ENCODE measurements at regions not wholly inside any gene's neighbourhood (a gene's known extent, or its start where the extent isn't known, plus 50 kb on each side); places are given as distances from the start of the nearest gene placed in this dataset.
"Not testable (repeated sequence)": the region's sequence is repeated elsewhere in the genome, so short reads cannot be mapped to it uniquely, and the experiment has no call there.

DNA sequence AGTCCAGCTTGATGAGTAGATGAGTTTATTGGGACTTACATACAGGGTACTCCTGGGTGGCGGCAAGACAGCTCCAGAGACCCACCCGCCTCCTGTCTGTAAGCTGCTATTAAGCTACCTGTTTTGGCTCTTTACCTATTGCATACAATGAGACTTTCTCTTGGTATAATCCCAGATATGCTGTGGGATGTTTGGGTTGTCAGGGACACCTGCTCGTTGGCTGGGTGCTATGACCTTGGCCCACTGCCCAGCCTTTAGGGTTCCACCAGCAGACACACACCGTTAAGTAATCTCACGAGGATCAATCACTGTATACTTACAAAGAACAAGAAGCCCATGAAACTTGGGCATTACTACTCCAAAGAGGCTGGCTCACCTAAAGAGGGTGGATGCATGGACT is 116.4 kb downstream of the NPIPB5 start:
- DNase-seq, result no peak

DNA sequence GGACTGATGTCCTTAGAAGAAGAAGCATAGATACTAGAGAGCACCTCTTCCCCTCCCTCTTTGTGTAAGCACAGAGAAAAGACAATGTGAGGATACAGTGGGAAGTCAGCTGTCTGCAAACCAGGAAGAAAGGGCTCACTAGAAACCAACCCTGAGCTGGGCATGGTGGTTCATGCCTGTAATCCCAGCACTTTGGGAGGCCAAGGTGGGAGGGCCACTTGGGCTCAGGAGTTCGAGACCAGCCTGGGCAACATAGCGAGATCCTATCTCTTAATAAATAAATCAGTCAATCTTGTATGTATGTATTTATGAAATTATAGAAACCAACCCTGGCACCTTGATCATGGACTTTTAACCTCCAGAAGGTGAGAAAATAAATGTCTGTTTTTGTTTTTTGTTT is 118.3 kb downstream of the NPIPB5 start:
- no peak for DNase-seq

DNA sequence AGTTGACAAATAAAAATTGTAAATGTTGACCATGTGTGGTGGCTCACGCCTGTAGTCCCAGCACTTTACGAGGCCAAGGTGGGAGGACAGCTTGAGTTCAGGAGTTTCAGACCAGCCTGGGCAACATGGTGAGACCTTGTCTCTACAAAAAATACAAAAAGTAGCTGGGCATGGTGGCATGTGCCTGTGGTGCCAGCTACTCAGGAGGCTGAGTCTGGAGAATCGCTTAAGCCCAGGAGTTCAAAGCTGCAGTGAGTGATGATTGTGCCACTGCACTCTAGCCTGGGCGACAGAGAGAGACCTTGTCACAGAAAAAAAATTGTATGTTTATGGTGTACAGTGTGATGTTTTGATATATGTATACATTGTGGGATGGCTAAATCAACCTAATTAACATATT is 119.6 kb downstream of the NPIPB5 start:
- DNase-seq, result no peak

DNA sequence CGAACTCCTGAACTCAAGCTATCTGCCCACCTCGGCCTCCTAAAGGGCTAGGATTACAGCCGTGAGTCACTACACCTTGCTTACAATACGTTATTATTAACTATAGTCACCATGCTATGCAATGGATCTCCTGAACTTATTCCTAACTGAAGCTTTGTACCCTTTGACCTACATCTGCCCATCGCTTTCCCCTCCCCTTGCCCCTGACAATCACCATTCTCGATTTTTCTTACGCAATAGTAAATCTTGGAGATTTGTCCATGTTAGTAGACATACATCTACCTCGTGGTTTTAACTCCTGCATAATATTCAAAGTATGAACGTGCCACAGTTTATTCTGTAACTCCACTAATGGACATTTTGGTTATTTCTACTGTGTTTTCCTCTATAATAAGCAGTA is 120.6 kb downstream of the NPIPB5 start:
- DNase-seq, result no peak

DNA sequence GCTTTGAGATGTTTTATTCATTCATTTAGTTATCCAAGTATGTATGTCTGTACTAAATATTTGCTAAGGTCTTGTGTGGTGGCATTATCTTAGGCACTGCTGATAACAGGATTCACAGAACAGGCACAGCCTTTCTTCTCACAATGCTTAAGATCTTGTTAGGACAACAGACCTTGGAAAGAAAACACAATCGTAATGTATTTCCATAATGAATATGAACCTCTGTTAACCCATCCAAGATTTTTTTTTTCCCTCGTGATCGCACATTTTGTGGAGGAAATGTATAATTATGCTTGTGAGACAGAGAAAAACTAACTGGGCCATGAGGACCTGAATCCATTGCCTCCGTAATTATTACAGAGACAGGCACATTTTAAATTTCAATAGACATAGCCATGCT is 121.9 kb downstream of the NPIPB5 start:
- no peak for DNase-seq

DNA sequence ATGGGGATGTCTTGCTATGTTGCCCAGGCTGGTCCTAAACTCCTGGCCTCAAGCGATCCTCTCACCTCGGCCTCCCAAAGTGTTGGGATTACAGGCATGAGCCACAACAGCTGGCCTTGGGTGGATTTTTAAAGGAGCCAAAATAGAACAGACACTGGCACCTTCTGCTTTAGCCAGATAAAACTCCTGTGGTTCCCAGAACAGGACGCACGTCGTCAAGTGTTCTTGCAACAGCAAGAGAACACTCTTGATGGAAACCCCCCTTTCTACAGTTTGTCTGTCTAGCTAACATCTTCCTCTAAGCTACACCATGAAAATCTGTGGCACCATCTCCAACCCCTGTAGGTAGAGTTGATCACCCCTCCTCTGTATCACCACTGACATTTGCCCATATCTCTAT is 122.6 kb downstream of the NPIPB5 start:
- DNase-seq, result no peak

DNA sequence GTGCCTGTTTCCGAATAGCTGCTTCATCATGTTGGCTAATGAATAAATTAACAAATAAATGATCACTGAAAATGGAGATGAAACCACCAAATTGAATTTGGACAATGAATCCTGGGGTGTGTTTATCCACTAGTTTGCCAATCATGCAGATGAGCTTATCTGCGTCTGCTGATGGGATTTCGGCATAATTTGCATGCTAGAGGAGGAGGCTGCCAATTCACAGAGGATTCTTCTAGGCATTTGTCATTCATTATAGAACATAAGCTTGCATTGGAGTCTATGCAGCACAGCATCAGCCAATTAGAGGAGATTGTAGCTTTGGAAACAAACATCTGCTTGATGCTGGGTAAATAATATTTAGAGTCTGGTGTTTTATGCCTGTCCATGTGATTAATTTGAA is 123.1 kb downstream of the NPIPB5 start:
- DNase-seq, result no peak

DNA sequence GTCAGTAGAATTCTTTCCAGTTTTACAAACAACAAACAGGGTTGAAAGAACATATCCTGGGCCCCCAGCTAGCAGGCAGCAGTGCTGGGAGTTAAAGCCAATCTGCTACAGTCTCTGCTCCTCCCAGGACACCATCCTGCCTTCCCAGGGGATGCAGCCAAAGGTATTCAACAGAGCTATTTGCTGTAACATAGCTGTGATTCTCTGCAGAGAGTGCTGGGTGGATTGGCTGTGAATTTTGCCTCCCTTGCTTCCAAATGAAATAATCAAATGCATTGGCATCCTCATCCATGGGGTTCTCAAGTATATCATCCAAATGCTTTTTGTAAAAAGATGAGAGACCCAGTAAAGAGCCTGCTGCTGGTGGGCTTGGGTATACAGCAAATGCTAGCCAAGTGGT is 124.3 kb downstream of the NPIPB5 start:
- DNase-seq, result no peak

DNA sequence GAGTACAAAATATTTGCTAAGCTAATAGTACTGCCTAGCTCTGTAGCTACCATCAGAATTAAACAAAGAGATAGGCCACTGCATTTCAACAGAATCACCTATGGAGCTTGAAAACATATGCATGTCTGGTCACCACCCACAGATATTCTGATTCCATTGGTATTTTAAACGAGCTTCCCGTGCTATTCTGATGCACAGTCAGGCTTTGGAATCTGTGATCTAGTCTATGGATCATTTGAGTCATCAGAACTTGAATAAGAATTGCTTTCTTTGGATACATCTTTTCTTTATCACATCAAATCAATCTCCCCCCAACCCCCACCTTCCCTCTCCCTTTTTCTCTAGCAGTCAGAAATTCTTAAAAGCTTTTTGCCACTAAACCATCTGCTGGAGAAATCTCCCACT is 124.7 kb downstream of the NPIPB5 start:
- no peak for DNase-seq

DNA sequence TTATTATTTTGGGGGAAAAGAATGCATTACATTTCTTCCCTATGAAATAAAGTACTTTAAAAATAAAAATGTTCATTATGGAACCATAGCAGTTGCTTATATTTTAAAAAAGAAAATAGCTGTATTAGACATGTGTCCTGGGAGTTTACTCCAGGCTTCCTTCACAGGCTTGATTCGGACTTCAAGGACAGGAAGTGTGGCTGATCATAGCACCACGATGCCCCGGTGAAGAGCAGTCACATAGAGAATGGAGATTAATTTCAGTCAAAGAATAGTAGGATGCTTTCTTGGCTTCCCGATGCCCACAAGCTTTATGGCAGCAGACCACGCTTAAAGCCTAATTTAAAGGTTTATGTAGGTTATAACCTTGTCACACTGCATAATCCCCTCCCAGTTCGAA is 125.1 kb downstream of the NPIPB5 start:
- no peak for DNase-seq

DNA sequence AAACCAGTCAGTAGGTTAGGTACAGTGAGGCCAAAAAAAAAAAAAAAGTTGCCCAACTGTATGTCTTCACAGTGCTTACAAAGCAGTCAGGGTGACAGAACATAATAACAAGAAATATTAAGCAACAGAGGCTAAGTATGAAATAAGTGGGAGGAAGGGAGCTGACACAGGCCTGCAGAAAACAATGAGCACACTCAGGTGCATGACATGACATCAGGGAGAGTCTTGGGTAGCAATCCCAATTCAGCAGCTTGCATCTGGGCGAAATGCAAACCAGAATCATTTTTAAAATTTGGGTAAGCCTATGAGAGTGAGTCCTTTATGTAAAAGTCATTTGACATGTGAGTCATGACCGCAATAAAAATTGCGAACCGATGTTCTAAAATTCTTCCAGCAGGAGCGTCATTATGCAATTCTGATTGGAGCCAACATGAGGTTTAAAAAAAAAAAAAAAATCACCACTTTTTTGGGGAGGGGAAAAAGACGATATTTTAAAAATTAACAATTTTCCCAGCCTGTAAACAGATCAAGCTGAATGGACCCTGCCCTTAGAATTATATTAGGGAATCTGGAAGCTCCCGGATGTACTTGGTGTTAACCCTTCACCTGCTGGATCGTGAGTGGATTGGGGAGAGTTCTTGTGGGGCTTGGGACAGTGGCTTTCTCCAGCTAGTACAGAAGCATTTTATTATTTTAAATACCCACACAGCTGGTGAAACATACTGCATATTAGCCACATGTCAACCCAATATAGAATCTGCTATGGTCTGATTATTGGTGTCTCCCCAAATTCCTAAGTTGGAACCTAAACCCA is 127.9 kb downstream of the NPIPB5 start:
- no peak for DNase-seq

DNA sequence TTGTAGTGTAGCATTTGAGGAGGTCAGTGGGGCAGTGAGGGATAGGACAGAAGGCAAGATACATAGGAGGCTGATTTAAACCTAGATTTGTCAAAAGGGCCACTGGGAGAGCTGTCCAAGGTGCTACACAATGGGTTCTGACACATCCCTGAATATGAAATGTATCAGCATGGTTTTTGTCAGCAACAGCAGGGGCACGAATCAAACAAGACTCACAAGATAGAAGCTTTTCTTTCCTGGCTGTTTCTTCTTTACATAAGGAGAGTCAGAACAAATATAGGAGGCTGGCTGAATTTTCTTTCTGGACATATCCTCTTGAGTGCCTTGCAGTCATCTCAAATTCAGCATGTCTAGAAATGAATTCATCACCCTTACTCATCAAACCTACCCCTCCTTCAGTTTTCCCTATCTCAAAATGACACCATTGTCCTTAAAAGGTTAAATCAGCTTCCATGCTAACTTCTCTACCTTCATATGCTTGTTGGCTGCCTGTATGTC is 130.5 kb downstream of the NPIPB5 start:
- DNase-seq, result no peak

DNA sequence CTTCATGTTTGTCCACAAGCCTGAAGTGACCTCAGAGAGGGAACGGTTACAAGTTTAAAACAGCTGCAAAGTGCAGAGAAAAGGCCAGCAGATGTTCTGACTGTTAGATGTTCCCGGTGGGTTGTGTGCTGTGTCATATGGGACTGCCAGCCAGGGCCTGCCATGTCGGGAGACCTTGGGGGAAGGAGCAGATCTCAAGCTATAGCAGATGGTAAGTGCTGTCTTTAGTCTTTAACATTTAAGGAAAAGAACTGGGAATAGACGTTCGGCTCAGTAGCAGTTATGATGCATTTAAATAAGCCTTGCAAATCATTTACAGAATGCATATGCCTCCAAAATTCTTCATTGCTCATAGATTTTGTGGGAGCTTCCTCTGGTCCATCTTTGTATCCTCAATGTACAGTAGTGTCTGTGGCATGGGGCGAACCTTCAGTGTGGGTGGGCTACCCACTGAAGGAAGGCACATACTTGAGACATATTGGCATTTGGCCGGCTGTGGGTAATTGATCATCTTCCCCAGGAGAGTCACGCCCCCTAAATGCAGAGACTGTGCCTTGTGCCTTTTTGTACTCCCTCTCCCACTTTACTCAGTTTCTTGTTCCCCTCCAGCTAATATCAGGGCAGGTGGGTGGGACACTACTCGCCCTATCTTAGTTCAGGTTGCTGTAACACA is 131.9 kb downstream of the NPIPB5 start:
- no peak for DNase-seq

DNA sequence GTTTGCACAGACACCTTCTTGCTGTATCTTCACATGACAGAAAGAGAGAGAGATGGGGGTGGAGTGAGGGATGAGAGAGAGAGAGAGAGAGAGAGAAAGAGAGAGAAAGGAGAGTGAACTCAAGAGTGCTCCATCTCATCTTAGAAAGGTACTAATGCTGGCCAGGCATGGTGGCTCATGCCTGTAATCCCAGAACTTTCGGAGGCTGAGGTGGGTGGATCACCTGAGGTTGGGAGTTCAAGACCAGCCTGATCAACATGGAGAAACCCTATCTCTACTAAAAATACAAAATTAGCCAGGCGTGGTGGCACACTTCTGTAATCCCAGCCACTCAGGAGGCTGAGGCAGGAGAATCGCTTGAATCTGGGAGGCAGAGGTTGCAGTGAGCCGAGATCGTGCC is 132.5 kb downstream of the NPIPB5 start:
- not testable (repeated sequence) for DNase-seq

DNA sequence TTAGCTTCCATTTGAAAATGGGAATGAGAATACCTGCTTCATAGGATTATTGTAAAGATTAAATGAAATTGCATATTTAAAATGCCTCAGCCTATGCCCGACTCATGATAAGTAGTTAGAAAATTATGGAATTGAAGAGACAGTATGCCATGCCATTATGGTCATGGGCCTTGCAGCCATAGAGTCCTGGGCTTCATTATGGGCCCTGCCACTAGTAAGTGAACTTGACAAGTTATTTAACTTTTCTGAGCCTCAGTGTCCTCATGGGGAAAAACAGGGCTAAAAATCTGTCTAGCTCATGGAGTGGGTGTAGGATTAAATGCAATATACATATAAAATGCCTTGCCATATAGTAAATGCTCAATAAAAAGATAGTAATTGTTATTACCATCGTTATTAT is 133.2 kb downstream of the NPIPB5 start:
- DNase-seq, result no peak

DNA sequence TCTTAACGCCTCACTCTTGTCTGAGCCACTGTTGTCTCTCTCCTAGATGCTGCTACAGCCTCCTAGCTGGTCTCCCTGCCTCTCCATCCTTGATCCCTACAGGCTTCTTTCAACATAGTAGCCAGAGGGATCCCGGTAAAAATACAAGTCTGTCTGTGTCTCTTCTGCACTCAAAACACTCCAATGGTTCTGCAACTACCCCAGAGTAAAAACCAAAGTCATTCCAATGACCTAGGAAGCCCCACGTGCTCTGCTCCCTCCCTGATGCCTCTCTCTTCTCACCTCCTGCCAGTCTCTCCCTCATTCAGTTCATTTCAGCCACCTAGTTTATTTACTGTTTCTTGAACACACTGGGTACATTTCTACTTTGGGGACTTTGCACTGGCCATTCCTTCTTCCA is 135.2 kb downstream of the NPIPB5 start:
- DNase-seq, result no peak

DNA sequence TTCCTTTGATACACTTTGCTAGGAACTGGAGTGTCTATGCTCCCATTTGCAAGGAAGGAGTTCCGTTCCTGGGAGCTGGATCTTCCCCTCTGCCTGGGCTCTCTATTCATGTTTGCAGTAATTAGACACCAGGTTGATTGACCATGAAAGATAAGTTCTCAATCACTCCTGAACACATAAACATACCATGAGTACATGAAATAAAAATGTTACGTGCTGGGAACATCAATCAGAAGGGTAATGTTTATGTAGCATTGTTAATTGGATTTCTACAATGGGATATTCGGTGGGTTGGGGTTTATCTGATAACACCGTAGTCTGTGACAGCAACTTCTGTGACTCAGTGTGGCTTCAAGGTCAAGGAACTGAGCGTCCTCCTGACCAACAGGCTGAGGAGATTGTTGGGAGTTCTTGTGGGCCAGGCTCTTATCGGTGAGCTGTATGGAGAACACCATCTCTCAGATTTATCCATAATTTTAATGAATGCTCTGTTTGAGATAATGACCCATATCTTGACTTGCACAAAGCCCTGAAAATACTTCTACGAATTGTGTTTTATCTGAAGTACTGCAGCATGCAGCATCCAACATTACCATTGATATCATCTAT is 136.4 kb downstream of the NPIPB5 start:
- DNase-seq, result no peak

DNA sequence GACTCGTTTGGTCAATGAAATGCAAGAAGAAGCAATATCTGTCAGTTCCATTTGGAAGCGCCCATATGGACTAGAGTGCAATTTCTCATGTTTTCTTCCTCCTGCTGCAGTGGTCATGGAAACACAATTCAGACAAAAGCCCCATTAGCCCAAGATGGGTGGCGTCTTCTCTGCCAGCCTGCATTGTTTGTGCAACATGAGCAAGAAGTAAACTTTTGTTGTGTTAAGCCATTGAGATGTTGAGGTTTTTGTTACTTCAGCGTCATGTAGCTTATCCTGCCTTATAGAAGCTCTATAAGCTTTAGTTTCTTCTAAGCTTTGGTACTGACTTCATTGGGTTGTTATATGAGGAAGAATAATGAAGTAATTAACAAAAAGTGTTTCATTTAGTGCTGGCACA is 137.4 kb downstream of the NPIPB5 start:
- DNase-seq, result no peak

DNA sequence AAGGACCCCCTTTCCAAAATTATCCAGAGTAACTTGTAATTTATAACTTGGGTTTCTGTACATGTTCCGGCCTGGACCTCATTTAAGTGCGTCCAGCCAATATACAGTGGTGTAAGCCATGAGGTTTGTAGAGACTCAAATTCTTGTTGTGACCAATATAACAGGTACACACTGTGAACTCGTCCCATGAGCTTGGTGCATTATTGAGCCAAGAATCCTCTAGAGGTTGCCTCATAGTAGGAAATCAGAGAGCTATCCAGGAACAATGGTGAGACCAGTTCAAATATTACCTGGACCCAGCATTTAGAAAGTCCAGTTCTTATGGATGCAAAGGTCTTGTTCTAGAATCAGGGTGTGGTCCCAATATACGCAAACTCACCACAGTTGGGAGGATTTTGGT is 138.2 kb downstream of the NPIPB5 start:
- no peak for DNase-seq

DNA sequence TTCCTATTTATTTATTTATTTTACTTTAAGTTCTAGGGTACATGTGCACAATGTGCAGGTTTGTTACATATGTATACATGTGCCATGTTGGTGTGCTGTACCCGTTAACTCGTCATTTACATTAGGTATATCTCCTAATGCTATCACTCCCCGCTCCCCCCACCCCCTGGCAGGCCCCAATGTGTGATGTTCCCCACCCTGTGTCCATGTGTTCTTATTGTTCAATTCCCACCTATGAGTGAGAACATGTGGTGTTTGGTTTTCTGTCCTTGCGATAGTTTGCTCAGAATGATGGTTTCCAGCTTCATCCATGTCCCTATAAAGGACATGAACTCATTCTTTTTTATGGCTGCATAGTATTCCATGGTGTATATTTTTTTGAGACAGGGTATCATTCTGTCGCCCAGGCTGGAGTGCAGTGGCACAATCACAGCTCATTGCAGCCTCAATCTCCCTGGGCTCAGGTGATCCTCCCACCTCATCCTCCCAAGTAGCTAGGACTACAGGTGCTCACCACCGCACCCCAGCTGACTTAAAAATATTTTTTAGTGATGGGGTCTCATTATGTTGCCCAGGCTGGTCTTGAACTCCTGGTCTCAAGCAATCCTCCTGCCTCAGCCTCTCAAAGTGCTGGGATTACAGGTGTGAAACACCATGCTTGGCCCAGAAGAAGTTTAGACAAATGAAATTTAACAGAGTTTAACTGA is 140.6 kb downstream of the NPIPB5 start:
- not testable (repeated sequence) for DNase-seq

DNA sequence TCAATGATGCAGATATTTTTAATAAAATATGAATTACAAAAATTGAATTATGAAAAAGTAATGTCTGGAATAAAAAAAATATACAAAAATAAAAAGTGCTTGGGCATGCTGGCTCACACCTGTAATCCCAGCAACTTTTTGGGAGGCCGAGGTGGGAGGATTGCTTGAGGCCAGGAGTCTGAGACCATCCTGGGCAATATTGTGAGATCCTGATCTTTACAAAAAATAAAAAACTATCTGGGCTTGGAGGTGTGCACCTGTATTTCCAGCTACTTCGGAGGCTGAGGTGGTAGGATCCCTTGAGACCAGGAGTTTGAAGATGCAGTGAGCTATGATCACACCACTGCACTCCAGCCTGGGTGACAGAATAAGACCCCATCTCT is 141.8 kb downstream of the NPIPB5 start:
- no peak for DNase-seq

DNA sequence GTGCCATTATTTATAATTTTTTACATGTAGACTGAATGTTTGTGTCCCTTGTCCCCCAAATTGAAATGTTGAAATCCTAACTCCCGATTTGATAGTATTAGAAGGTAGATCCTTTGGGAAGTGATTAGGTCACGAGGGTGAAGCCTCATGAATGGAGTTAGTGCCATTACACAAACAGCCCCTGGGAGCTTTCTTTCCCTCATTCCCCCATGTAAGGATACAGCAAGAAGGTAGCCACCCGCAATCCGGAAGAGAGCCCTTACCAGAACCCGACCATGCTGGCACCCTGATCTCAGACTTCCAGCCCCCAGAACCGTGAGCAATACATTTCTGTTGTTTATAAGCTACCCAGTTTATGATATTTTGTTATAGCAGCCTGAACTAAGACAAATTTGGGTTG is 143.2 kb downstream of the NPIPB5 start:
- DNase-seq, result no peak

DNA sequence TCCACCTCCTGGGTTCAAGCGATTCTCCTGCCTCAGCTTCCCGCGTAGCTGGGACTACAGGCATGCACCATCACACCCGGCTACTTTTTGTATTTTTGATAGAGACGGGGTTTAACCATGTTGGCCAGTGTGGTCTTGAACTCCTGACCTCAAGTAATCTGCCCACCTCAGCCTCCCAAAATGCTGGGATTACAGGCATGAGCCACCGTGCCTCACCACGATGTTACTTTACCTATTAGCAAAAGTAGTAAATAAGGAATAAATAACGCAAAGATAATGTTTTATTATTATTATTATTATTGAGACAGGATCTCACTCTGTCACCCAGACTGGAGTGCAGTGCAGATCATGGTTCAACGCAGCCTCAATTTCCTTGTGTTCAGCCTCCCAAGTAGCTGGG is 145.9 kb downstream of the NPIPB5 start:
- not testable (repeated sequence) for DNase-seq

DNA sequence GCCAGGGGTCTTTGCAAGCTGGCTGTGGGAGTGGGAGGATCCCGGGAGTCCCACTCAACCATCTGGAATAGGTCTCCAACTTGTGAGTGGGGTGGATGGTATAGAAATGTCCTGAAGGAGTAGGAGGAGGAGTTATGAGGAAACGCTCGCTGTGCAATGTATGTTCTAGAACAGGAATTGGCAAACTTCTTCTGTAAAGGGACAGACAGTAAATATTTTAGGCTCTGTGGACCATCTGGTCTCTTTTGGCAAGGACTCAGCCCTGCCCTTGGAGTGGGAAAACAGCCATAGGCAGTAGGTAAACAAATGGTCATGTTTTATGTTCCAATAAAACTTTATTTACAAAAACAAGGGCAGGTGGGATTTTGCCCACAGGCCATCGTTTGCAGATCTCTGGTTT is 149.2 kb downstream of the NPIPB5 start:
- DNase-seq, result no peak
